NT2/D1 (cell line): ENCODE measurements at regions not wholly inside any gene's neighbourhood (a gene's known extent, or its start where the extent isn't known, plus 50 kb on each side); places are given as distances from the start of the nearest gene placed in this dataset.
A peak's percentile ranks its signal among the peaks of the same experiment; 100 is the strongest.
"Not testable (repeated sequence)": the region's sequence is repeated elsewhere in the genome, so short reads cannot be mapped to it uniquely, and the experiment has no call there.

ENCODE experiments used
- DNase-seq: peaks from one replicate; pipeline ENCODE4 v3.0.0-alpha.2; 2011; ENCODE audit warnings: low read depth, low spot score
- H3K27me3 ChIP-seq: 2 replicates; pipeline ENCODE4 v1.6.0; 2011; ENCODE audit warnings: mild to moderate bottlenecking; ENCODE audit not compliant: insufficient read length, insufficient read depth
- H3K36me3 ChIP-seq: 2 replicates; pipeline ENCODE4 v1.6.1; 2011; ENCODE audit warnings: mild to moderate bottlenecking, low read length, mixed read lengths; ENCODE audit not compliant: insufficient read depth, insufficient read length
- H3K4me1 ChIP-seq: 2 replicates; pipeline ENCODE4 v1.5.1; 2011; ENCODE audit not compliant: insufficient read depth, insufficient read length
- H3K4me3 ChIP-seq: 2 replicates; pipeline ENCODE4 v1.5.1; 2011; ENCODE audit warnings: low read depth; ENCODE audit not compliant: insufficient read length
- H3K9ac ChIP-seq: 2 replicates; pipeline ENCODE4 v1.6.0; 2011; ENCODE audit warnings: low read depth; ENCODE audit not compliant: insufficient read length
- H3K9me3 ChIP-seq: 2 replicates; pipeline ENCODE4 v1.5.1; 2011; ENCODE audit warnings: mild to moderate bottlenecking, low read length; ENCODE audit not compliant: insufficient read depth
- SUZ12 ChIP-seq: IDR thresholded peaks from 2 replicates; pipeline ENCODE4 v1.6.1; 2011; ENCODE audit not compliant: insufficient read length, insufficient read depth; ENCODE audit errors: extremely low read depth
- YY1 ChIP-seq: IDR thresholded peaks from 2 replicates; pipeline ENCODE4 v1.6.1; 2011; ENCODE audit not compliant: insufficient read length, insufficient read depth
- ZNF274 ChIP-seq: IDR thresholded peaks from 2 replicates; pipeline ENCODE4 v1.6.1; 2011; ENCODE audit warnings: mild to moderate bottlenecking, low read depth, low read length

- H3K9me3 ChIP-seq = peaks cover 11% of the 10 kb centered on the region; the same call in 1 of the 2 replicates
- no peaks in the 10 kb centered on the region for H3K4me1 ChIP-seq
These were observed 97.9 kb downstream of the ZNF92 start for GRCh38 chr7:65471587-65471986.

GRCh38 chr7:65475040-65475726 lies 101.5 kb downstream of the ZNF92 start:
- TF ChIP-seq ZNF274 (no peak), YY1 (no peak), SUZ12 (no peak)
- H3K4me3 ChIP-seq = no peak overlapping the region
- no peaks in the 10 kb centered on the region for H3K27me3 ChIP-seq
- peaks cover 25% of the 10 kb centered on the region; the same call in 1 of the 2 replicates for H3K9me3 ChIP-seq
- DNase-seq = no peak
- H3K36me3 ChIP-seq = no peaks in the 10 kb centered on the region
- no peak overlapping the region for H3K9ac ChIP-seq
- H3K4me1 ChIP-seq = peaks cover 7% of the 10 kb centered on the region

More at GRCh38 chr7:65471587-65471986, 97.9 kb downstream of the ZNF92 start:
- DNase-seq = no peak
- TF ChIP-seq ZNF274 (no peak), SUZ12 (no peak), YY1 (no peak)
- Histone ChIP-seq H3K36me3 (no peaks in the 10 kb centered on the region), H3K9ac (no peak overlapping the region), H3K4me3 (no peak overlapping the region), H3K27me3 (no peaks in the 10 kb centered on the region)

GRCh38 chr7:65475734-65476319 lies 102.2 kb downstream of the ZNF92 start:
- no peak overlapping the region for H3K9ac ChIP-seq
- peaks cover 7% of the 10 kb centered on the region for H3K4me1 ChIP-seq
- TF ChIP-seq ZNF274 = no peak
- TF ChIP-seq YY1 = no peak
- no peak for TF ChIP-seq SUZ12
- peaks cover 28% of the 10 kb centered on the region; the same call in 1 of the 2 replicates for H3K9me3 ChIP-seq
- peak; percentile 36 for DNase-seq
- no peaks in the 10 kb centered on the region for H3K27me3 ChIP-seq
- no peak overlapping the region for H3K4me3 ChIP-seq
- H3K36me3 ChIP-seq = no peaks in the 10 kb centered on the region

GRCh38 chr7:65477326-65477725 lies 103.7 kb downstream of the ZNF92 start:
- Histone ChIP-seq H3K27me3 (no peaks in the 10 kb centered on the region), H3K4me3 (no peak overlapping the region), H3K9me3 (peaks cover 28% of the 10 kb centered on the region; the same call in 1 of the 2 replicates), H3K4me1 (peaks cover 7% of the 10 kb centered on the region), H3K9ac (no peak overlapping the region), H3K36me3 (no peaks in the 10 kb centered on the region)
- no peak for TF ChIP-seq YY1
- no peak for TF ChIP-seq ZNF274
- no peak for TF ChIP-seq SUZ12
- peak; percentile 76 for DNase-seq

- DNase-seq = no peak
- no peaks in the 10 kb centered on the region for H3K27me3 ChIP-seq
- peaks cover 20% of the 10 kb centered on the region; the same call in 1 of the 2 replicates for H3K9me3 ChIP-seq
- H3K4me3 ChIP-seq = no peak overlapping the region
- no peaks in the 10 kb centered on the region for H3K36me3 ChIP-seq
- H3K4me1 ChIP-seq = no peaks in the 10 kb centered on the region
- TF ChIP-seq ZNF274 (no peak), SUZ12 (no peak), YY1 (no peak)
- H3K9ac ChIP-seq = no peak overlapping the region
These were observed 115.7 kb downstream of the ZNF92 start for GRCh38 chr7:65489260-65489767.

- not testable (repeated sequence) for DNase-seq, H3K9me3 ChIP-seq, H3K27me3 ChIP-seq, H3K4me1 ChIP-seq, H3K4me3 ChIP-seq, H3K36me3 ChIP-seq, H3K9ac ChIP-seq
These were observed 123.0 kb downstream of the ZNF92 start for GRCh38 chr7:65496697-65497096.

GRCh38 chr7:65503434-65504152 lies 129.9 kb downstream of the ZNF92 start:
- Histone ChIP-seq H3K27me3 (no peaks in the 10 kb centered on the region), H3K9me3 (no peaks in the 10 kb centered on the region), H3K4me1 (no peaks in the 10 kb centered on the region), H3K9ac (no peak overlapping the region), H3K4me3 (no peak overlapping the region), H3K36me3 (no peaks in the 10 kb centered on the region)
- no peak for TF ChIP-seq ZNF274
- TF ChIP-seq SUZ12 = no peak
- no peak for TF ChIP-seq YY1
- DNase-seq = no peak

GRCh38 chr7:65504504-65505319 lies 131.1 kb downstream of the ZNF92 start:
- not testable (repeated sequence) for H3K36me3 ChIP-seq, H3K9me3 ChIP-seq, H3K4me3 ChIP-seq, H3K27me3 ChIP-seq, H3K9ac ChIP-seq, H3K4me1 ChIP-seq, DNase-seq

- not testable (repeated sequence) for H3K4me1 ChIP-seq, H3K9ac ChIP-seq, H3K36me3 ChIP-seq, H3K9me3 ChIP-seq, H3K4me3 ChIP-seq, DNase-seq
- peaks cover 11% of the 10 kb centered on the region for H3K27me3 ChIP-seq
These were observed 131.6 kb downstream of the ZNF92 start for GRCh38 chr7:65505320-65505633.
